HG03039 (cell line): ENCODE measurements at regions not wholly inside any gene's neighbourhood (a gene's known extent, or its start where the extent isn't known, plus 50 kb on each side); places are given as distances from the start of the nearest gene placed in this dataset.

Experiments used
- ATAC-seq: cut with Tn5 transposase; IDR thresholded peaks from one replicate; pipeline ENCODE4 v1.9.1; 2021; ENCODE audit warnings: mild to moderate bottlenecking, moderate library complexity; ENCODE audit not compliant: unreplicated experiment

DNA sequence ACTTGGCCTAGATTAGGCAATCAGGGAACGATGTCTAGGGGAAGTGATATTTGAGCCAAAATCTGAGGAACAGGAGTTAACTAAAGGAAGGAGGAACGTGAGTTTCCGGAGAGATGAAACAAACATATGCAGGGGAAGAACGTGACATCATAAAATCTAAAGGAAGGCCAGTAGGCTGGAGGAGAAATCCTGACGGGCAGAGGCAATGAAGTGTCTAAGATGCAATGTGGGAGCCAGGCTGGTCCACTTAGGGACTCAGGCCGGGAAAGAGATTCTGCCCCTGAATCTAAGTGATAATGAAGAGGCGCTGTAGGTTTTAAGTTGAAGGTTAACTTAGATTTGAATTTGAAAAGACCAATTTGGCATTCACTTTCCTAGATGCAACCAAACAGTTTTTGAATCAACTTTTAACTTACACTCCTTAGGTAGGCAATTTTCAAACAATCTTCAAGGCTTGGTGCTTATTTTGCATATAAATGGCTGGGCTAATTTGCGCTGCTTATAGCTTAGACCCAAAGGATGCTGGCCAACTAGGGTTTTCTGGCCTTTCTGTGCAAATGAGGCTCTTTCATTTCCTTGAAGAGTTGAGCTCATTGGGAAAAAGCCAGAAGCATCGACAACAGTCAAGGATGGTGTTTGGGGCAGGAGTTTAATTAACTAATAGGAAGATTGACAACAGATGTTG is 221.7 kb downstream of the SOX11 start:
- no peak for ATAC-seq

GRCh38 chr2:5914811-5915611 is 222.8 kb downstream of the SOX11 start:
- ATAC-seq = no peak

DNA sequence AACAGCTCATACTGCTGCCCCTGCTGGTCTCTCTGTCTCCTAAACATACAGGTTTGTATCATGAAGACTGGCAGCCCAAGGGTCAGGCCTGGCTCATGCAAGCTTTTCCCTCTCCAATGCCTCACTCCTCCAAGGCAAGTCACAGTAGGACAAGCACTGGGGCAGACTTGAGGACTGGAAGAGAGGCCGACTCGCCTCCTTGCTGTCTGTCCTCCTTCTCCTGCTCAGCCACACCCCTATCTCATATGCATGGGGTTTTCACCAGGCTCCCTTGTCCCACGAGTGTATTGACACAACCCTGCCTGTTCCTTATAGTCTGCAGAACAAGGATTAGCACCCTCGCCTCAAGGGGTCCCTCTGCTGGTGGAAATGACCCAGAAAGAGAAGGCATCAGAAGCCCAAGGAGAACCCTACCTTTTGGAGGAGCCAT is 223.7 kb downstream of the SOX11 start:
- no peak for ATAC-seq

DNA sequence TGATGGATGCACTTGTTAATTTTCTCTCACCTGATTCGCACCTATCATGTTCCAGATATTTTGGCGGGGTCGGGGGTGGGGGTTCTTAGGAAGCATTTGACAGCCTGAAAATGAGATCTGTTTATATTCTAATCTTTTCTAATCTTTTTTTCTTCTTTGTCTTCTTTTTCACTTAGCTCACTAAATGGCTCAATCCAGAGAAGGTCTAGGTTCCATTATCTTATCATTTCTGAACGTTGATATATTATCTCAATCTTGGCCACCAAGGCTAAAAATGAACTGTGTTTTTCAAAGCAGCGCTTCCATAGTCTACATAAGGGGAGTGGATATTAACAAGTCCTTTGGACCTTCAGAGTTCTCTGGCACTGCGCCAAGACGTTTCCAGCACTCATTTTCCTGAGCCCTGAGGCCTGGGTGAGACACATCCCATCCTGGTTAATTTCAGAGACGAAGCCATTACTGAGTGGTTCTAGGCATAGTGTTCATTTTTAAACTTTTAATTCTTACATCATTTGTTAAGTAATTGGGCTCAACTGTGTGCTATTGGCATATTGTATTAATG is 229.0 kb downstream of the SOX11 start:
- no peak for ATAC-seq

- no peak for ATAC-seq
These were observed 232.1 kb downstream of the SOX11 start for GRCh38 chr2:5923957-5924945.

GRCh38 chr2:5925604-5926003 is 233.4 kb downstream of the SOX11 start:
- ATAC-seq = no peak

- no peak for ATAC-seq
These were observed 234.8 kb downstream of the SOX11 start for GRCh38 chr2:5926871-5927512.

DNA sequence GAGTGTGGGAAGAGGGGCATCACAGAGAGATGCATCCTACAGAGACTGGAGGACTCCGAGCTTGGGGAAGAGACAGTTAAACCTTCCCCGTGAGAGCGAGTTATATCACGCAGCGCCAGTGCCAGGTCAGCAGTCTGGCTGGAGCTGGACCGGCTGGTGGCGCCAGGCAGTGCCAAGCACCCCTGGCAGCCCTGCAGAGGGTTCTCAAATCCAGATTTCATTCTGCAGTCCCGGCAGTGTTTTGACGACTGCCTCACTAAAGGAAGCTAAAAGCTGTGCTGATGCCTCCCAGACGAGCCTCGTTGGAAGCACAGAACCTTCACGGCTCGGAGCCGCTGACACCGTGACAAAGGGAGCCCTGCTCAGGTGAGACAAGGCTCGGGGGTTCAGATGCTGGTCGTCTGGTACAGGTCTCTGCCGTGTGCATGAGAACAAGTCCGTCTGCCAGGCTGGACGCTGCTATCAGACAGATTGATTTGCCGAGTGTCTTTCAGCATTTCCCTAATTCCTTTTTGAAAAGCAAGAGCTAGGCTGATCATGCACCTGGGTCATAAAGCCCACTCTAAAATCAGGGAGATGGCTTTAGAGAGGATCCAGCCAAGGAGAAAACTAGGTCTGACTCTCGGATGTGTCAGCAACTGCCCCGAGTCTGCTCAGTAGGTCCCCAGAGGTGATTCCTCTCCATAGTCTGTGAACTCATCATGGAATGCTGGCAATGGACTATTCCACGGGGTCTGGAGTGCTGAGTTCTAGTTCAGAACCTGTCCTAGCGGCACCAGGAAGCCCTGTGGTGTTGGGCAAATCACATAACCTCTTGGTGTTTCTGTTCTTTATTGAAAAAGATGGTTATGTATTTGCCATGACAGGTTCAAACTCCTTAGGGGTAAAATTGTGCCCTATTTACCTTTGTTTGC is 240.6 kb downstream of the SOX11 start:
- ATAC-seq = no peak

DNA sequence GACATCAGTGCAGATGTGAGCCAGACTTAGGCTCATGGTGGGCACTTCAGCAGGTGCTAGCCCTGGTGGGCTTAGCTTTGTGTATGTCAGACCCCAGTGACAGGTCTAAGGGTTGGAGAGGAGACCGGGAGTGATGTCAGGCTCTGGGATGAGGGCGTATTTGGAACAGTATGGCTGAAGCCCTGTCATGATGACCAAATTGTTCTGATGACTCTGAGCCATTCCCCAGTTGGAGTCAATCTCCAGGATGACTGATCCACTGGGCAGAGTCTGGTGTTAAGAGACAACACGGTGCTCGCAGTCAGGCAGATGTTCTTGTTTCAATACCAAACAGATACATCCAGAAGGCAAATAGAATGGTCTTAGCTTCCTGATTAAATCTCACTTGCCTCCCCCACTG is 241.5 kb downstream of the SOX11 start:
- no peak for ATAC-seq

DNA sequence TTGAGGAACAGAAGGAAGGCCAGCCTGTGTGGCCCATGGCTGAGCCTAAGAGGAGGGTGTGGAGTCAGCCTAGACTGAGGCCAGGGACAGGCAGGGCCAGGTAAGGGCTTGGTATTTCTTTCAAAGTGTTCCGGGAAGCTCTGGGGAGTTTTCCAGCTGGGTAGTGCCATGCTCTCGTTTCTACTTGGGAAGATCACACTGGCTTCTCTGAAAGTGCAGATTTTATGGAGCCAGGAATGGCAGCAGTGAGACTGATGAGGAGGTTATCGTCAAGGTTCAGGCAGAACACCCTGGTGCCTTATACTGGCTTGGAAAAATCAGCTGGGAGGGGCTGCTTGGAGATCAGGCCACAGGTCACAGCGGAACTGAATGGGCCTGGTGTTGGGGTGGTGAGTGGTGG is 245.1 kb downstream of the SOX11 start:
- no peak for ATAC-seq

GRCh38 chr2:5937851-5938565 is 245.8 kb downstream of the SOX11 start:
- no peak for ATAC-seq

DNA sequence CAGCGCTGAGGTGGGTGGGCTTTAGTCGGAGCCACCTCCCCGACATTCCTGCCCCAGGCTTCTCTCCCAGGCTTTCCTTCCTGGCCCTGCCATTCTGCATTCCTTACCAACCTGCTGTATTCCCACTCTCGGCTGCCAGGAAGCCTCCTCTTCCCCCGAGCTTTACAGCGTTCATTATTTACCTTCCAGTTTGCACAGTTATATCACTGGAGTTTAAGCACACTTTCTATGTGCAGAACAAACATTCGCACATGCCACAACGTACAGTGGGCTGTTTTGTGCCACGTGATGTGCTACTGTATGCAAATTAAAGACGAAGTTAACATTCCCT is 246.3 kb downstream of the SOX11 start:
- ATAC-seq = no peak

- no peak for ATAC-seq
These were observed 247.4 kb downstream of the SOX11 start for GRCh38 chr2:5939553-5939952.

GRCh38 chr2:5940596-5941535 is 248.7 kb downstream of the SOX11 start:
- ATAC-seq = no peak

- no peak for ATAC-seq
These were observed 250.0 kb downstream of the SOX11 start for GRCh38 chr2:5942204-5942603.

DNA sequence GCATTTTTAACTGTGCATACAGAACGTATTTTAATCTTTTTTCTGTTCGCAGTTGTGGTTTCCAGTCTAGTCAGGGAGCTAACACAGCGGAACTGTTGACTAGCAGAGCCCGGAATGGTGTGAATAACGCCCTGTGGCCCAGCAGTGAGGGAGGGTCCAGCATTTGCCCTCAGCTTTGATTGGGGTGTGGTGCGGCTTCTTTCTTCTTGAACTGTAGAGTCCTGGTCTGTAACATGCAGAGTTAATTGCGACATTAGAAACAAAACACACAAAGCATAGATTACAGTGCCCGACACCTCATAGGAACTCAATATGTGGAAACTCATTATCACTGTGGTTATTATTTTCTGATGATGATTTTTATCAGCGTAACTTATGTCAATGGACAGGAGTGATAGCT is 253.6 kb downstream of the SOX11 start:
- ATAC-seq = no peak

DNA sequence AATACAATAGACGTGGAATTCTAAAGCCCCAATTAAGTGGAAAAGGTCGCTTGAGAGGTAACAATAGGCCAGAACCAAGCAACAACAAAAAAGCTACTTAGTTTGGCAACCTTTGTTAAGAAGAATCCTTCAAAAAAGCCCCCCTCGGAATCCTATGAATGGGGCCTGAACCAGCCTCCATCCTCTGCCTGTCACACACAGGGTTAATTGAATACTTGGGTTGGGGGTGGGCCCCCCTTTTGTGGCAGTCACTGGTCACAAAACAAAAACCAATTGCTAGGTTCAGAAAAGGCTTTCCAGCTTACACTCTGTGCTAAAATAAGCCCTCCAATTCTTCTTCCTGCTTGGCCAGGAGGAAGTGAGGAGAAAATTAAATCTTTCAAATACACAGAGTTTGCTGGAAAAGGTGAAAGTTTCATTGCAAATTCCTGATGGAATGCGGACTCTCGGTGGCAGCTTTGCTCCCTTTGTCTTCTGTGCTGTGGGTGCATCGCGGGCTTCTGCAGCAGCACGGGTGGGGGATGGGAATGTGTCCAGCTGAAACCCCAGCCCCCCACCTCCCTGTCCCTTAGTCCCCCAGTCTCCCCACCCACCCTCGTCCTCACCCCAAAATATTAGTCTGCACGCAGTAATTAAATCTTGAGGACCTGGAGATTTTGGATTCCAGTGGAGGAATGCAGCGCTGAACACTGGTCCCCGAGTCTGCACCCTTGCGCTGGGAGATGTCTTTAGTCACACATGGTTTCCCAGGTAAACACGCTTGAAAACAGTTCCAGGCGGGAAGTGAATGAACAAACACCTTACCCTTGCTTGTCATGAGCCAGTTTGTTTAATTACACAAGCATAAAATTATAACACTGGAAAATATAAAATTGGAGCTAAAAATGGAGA is 254.3 kb downstream of the SOX11 start:
- no peak for ATAC-seq
